ENCODE measurements at regions not wholly inside any gene's neighbourhood (a gene's known extent, or its start where the extent isn't known, plus 50 kb on each side); places are given as distances from the start of the nearest gene placed in this dataset.

- Mint-ChIP-seq H3K4me1 (peaks cover 11% of the 10 kb centered on the region), H3K36me3 (no peaks in the 10 kb centered on the region), H3K9me3 (peaks cover 15% of the 10 kb centered on the region), H3K27ac (no peak overlapping the region), H3K4me3 (no peak overlapping the region), H3K27me3 (ENCODE audit: low read depth) (no peaks in the 10 kb centered on the region)
- ChIA-PET CTCF (no interaction called here), POLR2A (no interaction called here)
- DNase-seq (ENCODE audit: low spot score) = no peak
- TF ChIP-seq ZNF138 (CRISPR knock-in tag; conservative IDR thresholded peaks at IDR 0.05) (no peak), USF1 (CRISPR knock-in tag; IDR thresholded peaks at IDR 0.05) (no peak), FOXP1 (CRISPR knock-in tag; IDR thresholded peaks at IDR 0.05; ENCODE audit: borderline replicate concordance) (no peak), E2F1 (CRISPR knock-in tag; IDR thresholded peaks at IDR 0.05) (no peak), ZNF263 (CRISPR knock-in tag; IDR thresholded peaks at IDR 0.05; ENCODE audit: low read depth) (no peak), NR3C1 (CRISPR knock-in tag; conservative IDR thresholded peaks at IDR 0.05; ENCODE audit: low read depth) (no peak), ESRRA (CRISPR knock-in tag; IDR thresholded peaks at IDR 0.05; ENCODE audit: borderline replicate concordance) (no peak), ATF6 (CRISPR knock-in tag; IDR thresholded peaks at IDR 0.05) (no peak), GABPB1 (CRISPR knock-in tag; IDR thresholded peaks at IDR 0.05) (no peak), MAX (CRISPR knock-in tag; IDR thresholded peaks at IDR 0.05) (no peak), ZNF317 (CRISPR knock-in tag; IDR thresholded peaks at IDR 0.05; ENCODE audit: borderline replicate concordance, low read depth) (no peak), CDX4 (CRISPR knock-in tag; IDR thresholded peaks at IDR 0.05; ENCODE audit: borderline replicate concordance) (no peak), AR (CRISPR knock-in tag; IDR thresholded peaks at IDR 0.05) (no peak), ZNF416 (CRISPR knock-in tag; IDR thresholded peaks at IDR 0.05) (no peak), CTCF (IDR thresholded peaks at IDR 0.05) (no peak), ZBTB21 (CRISPR knock-in tag; IDR thresholded peaks at IDR 0.05; ENCODE audit: borderline replicate concordance) (no peak), NFYB (CRISPR knock-in tag; conservative IDR thresholded peaks at IDR 0.05; ENCODE audit: low read depth) (no peak), FOXJ3 (CRISPR knock-in tag; IDR thresholded peaks at IDR 0.05; ENCODE audit: borderline replicate concordance) (no peak)
- TF ChIP-seq, protein P1, sequence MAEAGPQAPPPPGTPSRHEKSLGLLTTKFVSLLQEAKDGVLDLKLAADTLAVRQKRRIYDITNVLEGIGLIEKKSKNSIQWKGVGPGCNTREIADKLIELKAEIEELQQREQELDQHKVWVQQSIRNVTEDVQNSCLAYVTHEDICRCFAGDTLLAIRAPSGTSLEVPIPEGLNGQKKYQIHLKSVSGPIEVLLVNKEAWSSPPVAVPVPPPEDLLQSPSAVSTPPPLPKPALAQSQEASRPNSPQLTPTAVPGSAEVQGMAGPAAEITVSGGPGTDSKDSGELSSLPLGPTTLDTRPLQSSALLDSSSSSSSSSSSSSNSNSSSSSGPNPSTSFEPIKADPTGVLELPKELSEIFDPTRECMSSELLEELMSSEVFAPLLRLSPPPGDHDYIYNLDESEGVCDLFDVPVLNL (CRISPR knock-in tag; IDR thresholded peaks at IDR 0.05; ENCODE audit: borderline replicate concordance, low read depth) = no peak
- no peak for ATAC-seq
Measured at GRCh38 chr17:70934231-70934630, 764.9 kb downstream of the KCNJ2 start.
